ENCODE measurements at regions not wholly inside any gene's neighbourhood (a gene's known extent, or its start where the extent isn't known, plus 50 kb on each side); places are given as distances from the start of the nearest gene placed in this dataset.

DNA sequence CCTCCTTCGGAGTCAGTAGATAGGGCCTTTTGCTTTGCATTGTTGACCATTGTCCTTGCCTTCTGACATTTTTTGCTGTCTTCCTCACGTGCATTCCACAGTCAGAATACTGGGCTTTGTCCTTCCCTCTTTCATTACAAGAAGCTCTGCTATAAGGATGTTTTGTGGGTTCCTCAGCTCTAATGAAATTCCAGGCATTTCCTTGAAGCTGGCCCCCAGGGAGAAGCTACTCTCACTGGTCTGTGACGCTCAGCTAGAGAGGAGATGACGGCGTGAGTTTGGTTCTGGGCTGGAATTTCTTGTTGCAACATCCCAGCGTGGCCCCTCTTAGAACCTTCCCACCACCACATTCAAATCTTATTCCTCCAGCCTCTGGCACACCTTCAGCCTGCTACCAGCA lies 210.2 kb downstream of the TJP1 start:
- DNase-seq (ENCODE audit: low read depth) = peak; percentile 67
- no peak overlapping the region for H3K4me3 ChIP-seq (ENCODE audit: control insufficient read depth, low read depth, low read length)
- TF ChIP-seq, protein P1, sequence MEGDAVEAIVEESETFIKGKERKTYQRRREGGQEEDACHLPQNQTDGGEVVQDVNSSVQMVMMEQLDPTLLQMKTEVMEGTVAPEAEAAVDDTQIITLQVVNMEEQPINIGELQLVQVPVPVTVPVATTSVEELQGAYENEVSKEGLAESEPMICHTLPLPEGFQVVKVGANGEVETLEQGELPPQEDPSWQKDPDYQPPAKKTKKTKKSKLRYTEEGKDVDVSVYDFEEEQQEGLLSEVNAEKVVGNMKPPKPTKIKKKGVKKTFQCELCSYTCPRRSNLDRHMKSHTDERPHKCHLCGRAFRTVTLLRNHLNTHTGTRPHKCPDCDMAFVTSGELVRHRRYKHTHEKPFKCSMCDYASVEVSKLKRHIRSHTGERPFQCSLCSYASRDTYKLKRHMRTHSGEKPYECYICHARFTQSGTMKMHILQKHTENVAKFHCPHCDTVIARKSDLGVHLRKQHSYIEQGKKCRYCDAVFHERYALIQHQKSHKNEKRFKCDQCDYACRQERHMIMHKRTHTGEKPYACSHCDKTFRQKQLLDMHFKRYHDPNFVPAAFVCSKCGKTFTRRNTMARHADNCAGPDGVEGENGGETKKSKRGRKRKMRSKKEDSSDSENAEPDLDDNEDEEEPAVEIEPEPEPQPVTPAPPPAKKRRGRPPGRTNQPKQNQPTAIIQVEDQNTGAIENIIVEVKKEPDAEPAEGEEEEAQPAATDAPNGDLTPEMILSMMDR (conservative IDR thresholded peaks at IDR 0.05; ENCODE audit: control insufficient read depth, insufficient read depth, low read depth, low read length) = no peak

DNA sequence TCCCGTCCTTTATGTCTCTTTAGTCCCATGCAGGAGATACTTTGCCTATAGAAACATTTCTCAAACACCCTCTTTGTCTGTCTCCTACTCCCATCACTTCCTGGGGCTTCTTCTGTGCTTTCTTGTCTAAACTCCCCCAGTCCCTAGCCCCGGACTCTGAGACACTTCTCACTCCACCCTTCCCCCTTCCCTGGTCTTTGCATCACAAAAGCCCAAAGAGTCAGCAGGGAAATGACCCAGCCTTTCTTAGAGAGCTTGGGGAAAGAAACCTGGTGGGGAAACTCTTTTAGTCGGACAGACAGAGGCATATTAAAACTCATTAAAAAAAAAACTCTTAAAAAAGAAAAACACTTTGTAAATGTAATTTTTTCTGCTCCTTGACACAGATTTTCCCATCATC lies 211.2 kb downstream of the TJP1 start:
- no peak overlapping the region for H3K4me3 ChIP-seq (ENCODE audit: control insufficient read depth, low read depth, low read length)
- TF ChIP-seq, protein P1 (conservative IDR thresholded peaks at IDR 0.05; ENCODE audit: control insufficient read depth, insufficient read depth, low read depth, low read length) = no peak
- DNase-seq (ENCODE audit: low read depth) = no peak

DNA sequence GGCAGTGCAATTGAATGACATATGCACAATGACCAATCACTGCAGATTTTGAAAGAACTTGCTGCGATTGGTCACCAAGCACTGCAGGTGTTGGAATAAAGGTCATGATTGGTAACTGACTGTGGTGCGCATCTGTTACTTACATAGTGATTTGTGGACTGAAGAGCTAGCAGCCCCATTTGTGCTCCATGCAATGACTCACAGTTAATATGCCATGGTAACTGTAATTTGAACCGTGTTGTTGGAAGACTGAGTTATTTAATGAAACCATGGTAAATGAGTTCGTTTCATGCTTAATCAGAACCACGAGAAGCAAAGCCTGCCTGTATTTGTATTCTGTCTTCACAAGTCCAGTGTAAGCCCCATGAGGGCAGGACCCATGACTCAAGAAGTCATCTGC lies 220.5 kb downstream of the TJP1 start:
- DNase-seq (ENCODE audit: low read depth) = no peak
- TF ChIP-seq, protein P1 (conservative IDR thresholded peaks at IDR 0.05; ENCODE audit: control insufficient read depth, insufficient read depth, low read depth, low read length) = no peak
- no peak overlapping the region for H3K4me3 ChIP-seq (ENCODE audit: control insufficient read depth, low read depth, low read length)

DNA sequence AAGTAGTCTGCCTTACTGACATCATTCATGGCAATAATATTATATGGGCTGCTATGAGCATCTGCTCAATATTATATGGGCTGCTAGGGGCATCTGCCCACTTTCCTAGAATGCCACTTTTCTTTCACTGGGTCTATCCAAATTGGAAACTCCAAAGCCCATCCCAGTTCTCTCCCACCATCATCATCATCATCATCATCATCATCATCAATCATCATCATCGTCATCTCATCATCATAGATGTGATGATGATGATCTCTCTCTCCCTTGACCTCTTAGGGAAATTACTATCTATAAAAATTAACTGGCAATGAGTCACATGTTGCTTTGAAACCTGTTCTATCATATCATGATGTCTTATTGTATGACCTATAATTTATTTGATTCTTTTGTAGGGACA lies 222.0 kb downstream of the TJP1 start:
- no peak overlapping the region for H3K4me3 ChIP-seq (ENCODE audit: control insufficient read depth, low read depth, low read length)
- TF ChIP-seq, protein P1 (conservative IDR thresholded peaks at IDR 0.05; ENCODE audit: control insufficient read depth, insufficient read depth, low read depth, low read length) = no peak
- DNase-seq (ENCODE audit: low read depth) = no peak

DNA sequence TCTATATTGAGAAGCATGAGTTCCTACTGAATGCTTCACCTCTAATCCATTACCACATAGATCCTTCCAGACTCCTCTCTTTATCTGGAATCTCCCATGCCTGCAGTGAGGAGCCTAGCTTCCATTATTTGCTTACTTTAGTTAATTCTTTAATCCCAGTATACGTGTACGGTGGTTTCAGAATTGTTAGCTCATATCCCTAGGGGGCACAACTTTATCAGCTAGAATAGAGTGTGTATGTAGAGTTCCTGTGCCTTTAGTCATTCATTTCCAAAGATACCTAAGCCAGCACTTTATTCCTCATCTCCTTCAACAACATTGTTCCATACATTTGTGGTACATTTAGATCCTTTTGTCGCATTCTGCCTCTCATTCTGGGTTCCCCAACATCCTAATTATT lies 226.0 kb downstream of the TJP1 start:
- DNase-seq (ENCODE audit: low read depth) = no peak
- TF ChIP-seq, protein P1 (conservative IDR thresholded peaks at IDR 0.05; ENCODE audit: control insufficient read depth, insufficient read depth, low read depth, low read length) = no peak
- no peak overlapping the region for H3K4me3 ChIP-seq (ENCODE audit: control insufficient read depth, low read depth, low read length)

DNA sequence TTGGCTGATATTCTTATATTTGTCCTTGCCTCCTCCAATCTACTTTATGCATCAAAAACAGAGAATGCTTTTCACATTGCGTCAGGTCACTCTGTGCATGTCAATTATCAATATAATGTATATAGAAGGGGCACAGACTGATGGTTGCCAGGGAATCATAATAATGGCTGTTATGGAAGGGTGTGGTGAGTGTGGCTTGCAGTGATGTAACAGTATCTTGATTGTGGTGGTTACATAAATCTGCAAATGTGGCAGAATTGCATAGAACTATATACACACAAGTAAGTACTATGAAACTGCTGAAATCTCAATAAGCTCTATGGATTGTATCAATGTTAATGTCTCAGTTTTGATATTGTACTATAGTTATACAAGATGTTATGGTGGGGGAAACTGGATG lies 228.6 kb downstream of the TJP1 start:
- no peak overlapping the region for H3K4me3 ChIP-seq (ENCODE audit: control insufficient read depth, low read depth, low read length)
- no peak for DNase-seq (ENCODE audit: low read depth)
- TF ChIP-seq, protein P1 (conservative IDR thresholded peaks at IDR 0.05; ENCODE audit: control insufficient read depth, insufficient read depth, low read depth, low read length) = no peak

DNA sequence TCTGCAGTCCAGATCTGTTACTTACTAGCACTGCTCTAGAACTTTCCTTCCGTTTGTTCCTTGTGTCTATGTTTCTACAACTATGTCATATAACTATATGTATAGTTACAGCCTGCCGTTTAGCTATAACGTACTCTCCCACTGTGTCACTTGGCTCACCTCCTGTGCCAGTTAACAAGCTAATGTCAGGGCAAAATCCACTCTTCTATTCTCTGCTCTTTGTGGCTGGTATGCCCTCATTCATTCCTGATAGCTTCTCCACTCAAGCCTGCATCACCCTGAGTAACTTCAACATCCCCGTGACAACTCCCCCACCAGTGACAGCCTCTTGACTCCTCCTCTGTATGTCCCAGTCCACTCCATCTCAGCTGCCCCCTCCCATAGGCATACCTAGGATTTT lies 229.2 kb downstream of the TJP1 start:
- no peak for DNase-seq (ENCODE audit: low read depth)
- TF ChIP-seq, protein P1 (conservative IDR thresholded peaks at IDR 0.05; ENCODE audit: control insufficient read depth, insufficient read depth, low read depth, low read length) = no peak
- H3K4me3 ChIP-seq (ENCODE audit: control insufficient read depth, low read depth, low read length) = no peak overlapping the region

Measured in fibroblast of mammary gland (primary cell).